Psoas muscle (tissue), 7 donors: ENCODE measurements at regions not wholly inside any gene's neighbourhood (a gene's known extent, or its start where the extent isn't known, plus 50 kb on each side); places are given as distances from the start of the nearest gene placed in this dataset.

Experiments used
- ATAC-seq, 4 donors: fragments of 200-7000 bp; cut with Tn5 transposase; one replicate each; pipeline ENCODE4 v1.9.1; 2020; ENCODE audit warnings: moderate library complexity in 3 of 4, mild to moderate bottlenecking in 2 of 4
- DNase-seq, 2 donors: peaks; one replicate each; pipeline ENCODE4 v3.0.0-alpha.2; 2020
- H3K27ac ChIP-seq: fragments of 200-600 bp; one replicate; pipeline ENCODE4 v1.8.0; 2022
- H3K27me3 ChIP-seq, 3 donors: fragments of 200-600 bp in 1 of 3; one replicate each; pipeline versions ENCODE4 v1.6.1 to v1.8.0; 2013 to 2022; ENCODE audit warnings: low read length in 2 of 3, mild to moderate bottlenecking in 2 of 3, moderate library complexity in 1 of 3; ENCODE audit not compliant: insufficient read depth in 3 of 3
- H3K36me3 ChIP-seq, 2 donors: fragments of 200-600 bp in 1 of 2; one replicate each; pipeline versions ENCODE4 v1.6.1 to v1.8.0; 2013 to 2022; ENCODE audit warnings: low read depth in 1 of 2, mild to moderate bottlenecking in 1 of 2, moderate library complexity in 1 of 2; ENCODE audit not compliant: insufficient read depth in 1 of 2
- H3K4me1 ChIP-seq: fragments of 200-600 bp; one replicate; pipeline ENCODE4 v1.8.0; 2022
- H3K4me3 ChIP-seq: fragments of 200-600 bp; one replicate; pipeline ENCODE4 v1.8.0; 2022; ENCODE audit warnings: mild to moderate bottlenecking
- H3K9me3 ChIP-seq: fragments of 200-600 bp; one replicate; pipeline ENCODE4 v1.8.0; 2022
- CTCF ChIP-seq: fragments of 200-600 bp; IDR thresholded peaks from one replicate; pipeline ENCODE4 v1.8.0; 2022; ENCODE audit warnings: antibody characterized with exemption
- WGBS, 3 donors: extraction: QIAGEN DNeasy Blood & Tissue Kit; methylation state at CpG; one replicate each; pipeline versions ENCODE4 v1.1.6 to v1.1.7; 2013; 5-methylcytosine and 5-hydroxymethylcytosine counted together
- intact Hi-C, 2 donors: fragments of 100-400 bp; cut with DNase I; formaldehyde crosslinking; loops; one replicate each; pipeline versions ENCODE4 v1.11.0 to v1.14.2; 2022
- donor health status: healthy with polysubstance abuse.
- donor health status: DM: no; HTN: no; CAD: no; lungs with moderate emphysema.
- donor health status: Bipolar disorder and iron deficiency.
- donor health status: healthy.
- donor health status: DM: yes; HTN: yes; CAD: no.
- donor health status: DM: no; HTN: no; CAD: no.
- donor health status: DM: yes; HTN: yes; CAD: no.

DNA sequence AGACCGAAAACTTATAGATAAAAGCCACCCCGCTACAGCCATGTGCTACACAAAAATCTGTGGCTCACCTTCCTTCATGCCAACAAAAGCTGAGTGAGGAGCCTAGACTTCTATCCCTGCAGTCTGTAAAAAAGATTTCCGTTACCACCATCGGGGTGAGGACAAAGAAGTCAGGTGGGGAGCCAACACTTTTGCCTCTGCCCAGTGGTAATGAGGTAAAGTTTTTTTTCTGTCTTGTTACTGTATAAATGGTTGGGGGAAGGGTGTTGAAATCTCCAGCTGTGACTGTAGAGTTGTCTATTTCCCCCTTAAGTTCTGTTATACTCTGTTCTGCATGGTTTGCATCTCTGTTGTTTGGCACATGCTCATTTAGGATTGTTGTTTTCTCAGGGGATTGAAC lies 707.8 kb downstream of the FLRT2 start:
- TF ChIP-seq CTCF: no peak
- Histone ChIP-seq H3K4me1 (no peaks in the 10 kb centered on the region), H3K36me3 (no peaks in the 10 kb centered on the region), H3K27me3 (no peaks in the 10 kb centered on the region), H3K9me3 (peaks cover 4% of the 10 kb centered on the region), H3K27ac (no peak overlapping the region), H3K4me3 (no peak overlapping the region)
- intact Hi-C loops: no loop called here
- whole genome bisulfite sequencing, 3 donors: 55 to 61% (median 57%) methylated on average over 4 of the region's 4 CpGs
- DNase-seq (no peak), ATAC-seq (no peak)

DNA sequence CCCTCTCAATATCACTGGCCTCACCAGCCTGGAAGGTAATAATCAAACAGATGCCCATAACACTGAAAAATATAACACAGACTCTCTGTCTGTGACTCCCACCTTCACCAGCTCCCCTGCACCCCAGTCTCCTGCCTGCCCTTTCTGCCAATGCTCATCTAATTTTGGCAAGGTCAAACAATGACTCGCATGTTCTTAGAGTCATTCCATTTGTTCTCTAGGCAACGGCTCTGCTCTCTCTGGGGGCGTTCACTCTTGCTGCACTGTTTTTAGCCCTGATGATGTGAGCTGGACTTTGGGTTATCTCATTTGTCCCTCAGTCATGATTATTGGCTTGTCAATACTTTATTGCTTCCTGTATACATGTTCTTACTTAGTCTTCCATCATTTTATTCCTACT lies 691.8 kb downstream of the FLRT2 start:
- no peak for TF ChIP-seq CTCF
- intact Hi-C loops: no loop called here
- 36 to 47% (median 42%) methylated on average over 3 of the region's 3 CpGs for WGBS, 3 donors
- Histone ChIP-seq H3K27ac (no peak overlapping the region), H3K27me3 (no peaks in the 10 kb centered on the region), H3K4me1 (no peaks in the 10 kb centered on the region), H3K36me3 (no peaks in the 10 kb centered on the region), H3K4me3 (no peak overlapping the region), H3K9me3 (no peaks in the 10 kb centered on the region)
- ATAC-seq (no peak), DNase-seq (no peak)

- no peak overlapping the region for H3K4me3 ChIP-seq
- no peak for DNase-seq
- intact Hi-C loops: no loop called here
- no peak overlapping the region for H3K27ac ChIP-seq
- no peaks in the 10 kb centered on the region for H3K27me3 ChIP-seq
- no peak for ATAC-seq
- no peaks in the 10 kb centered on the region for H3K4me1 ChIP-seq
- TF ChIP-seq CTCF: no peak
- H3K36me3 ChIP-seq: no peaks in the 10 kb centered on the region
- WGBS, 3 donors: 57 to 62% (median 61%) methylated on average over 3 of the region's 3 CpGs
- H3K9me3 ChIP-seq: no peaks in the 10 kb centered on the region
Observed at GRCh38 chr14:86221000-86221399, 691.1 kb downstream of the FLRT2 start.

- Histone ChIP-seq H3K4me3 (no peak overlapping the region), H3K9me3 (no peaks in the 10 kb centered on the region), H3K4me1 (no peaks in the 10 kb centered on the region), H3K27ac (no peak overlapping the region), H3K36me3 (no peaks in the 10 kb centered on the region), H3K27me3 (no peaks in the 10 kb centered on the region)
- no peak for TF ChIP-seq CTCF
- ATAC-seq: no peak
- intact Hi-C loops: no loop called here
- no peak for DNase-seq
- 68 to 78% (median 73%) methylated on average over 14 of the region's 14 CpGs for WGBS, 3 donors
Observed at GRCh38 chr14:86217523-86217922, 687.6 kb downstream of the FLRT2 start.

DNA sequence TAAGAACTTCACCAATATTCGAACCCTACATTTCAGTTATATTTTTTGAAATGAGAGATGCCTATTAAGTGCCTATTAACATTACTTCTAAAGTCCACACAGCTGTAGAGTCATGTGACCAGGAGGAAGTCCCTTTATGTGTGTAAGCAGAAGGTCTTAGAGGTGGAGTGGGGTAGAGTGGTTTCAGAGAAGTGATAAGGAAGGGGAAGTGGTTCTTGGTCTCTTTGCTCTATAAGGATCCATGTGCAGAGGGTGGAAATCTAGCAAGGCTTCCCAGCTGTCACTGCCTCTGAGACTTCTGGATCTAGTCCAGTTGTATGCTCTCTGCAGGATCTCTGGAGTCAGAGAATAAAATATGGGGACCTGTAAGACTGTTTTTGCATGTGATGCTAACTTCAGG lies 673.9 kb downstream of the FLRT2 start:
- no peaks in the 10 kb centered on the region for H3K9me3 ChIP-seq
- 76 to 89% (median 86%) methylated on average over 1 of the region's 1 CpG for WGBS, 3 donors
- no peaks in the 10 kb centered on the region for H3K36me3 ChIP-seq
- no peaks in the 10 kb centered on the region for H3K27me3 ChIP-seq
- DNase-seq (no peak), ATAC-seq (no peak)
- intact Hi-C loops: no loop called here
- no peak for TF ChIP-seq CTCF
- H3K4me3 ChIP-seq: no peak overlapping the region
- no peaks in the 10 kb centered on the region for H3K4me1 ChIP-seq
- no peak overlapping the region for H3K27ac ChIP-seq
